GM23338 (cell line): ENCODE measurements at regions not wholly inside any gene's neighbourhood (a gene's known extent, or its start where the extent isn't known, plus 50 kb on each side); places are given as distances from the start of the nearest gene placed in this dataset.

Experiments used
- CREB1 ChIP-seq: fragments of 250-450 bp; sonication (Bioruptor Pico); IDR thresholded peaks from 2 replicates; pipeline ENCODE4 v1.5.0; 2020; ENCODE audit warnings: low read depth, mild to moderate bottlenecking, moderate library complexity
- EZH2 ChIP-seq: fragments of 200-600 bp; sonication (generic); IDR thresholded peaks from one replicate; pipeline ENCODE4 v1.8.0; 2017; ENCODE audit warnings: antibody characterized with exemption, mild to moderate bottlenecking, low read depth; ENCODE audit not compliant: unreplicated experiment
- EZH2phosphoT487 ChIP-seq: fragments of 200-600 bp; sonication (generic); IDR thresholded peaks from one replicate; pipeline ENCODE4 v1.8.1; 2018; ENCODE audit warnings: antibody characterized with exemption; ENCODE audit not compliant: unreplicated experiment
- JUNB ChIP-seq: IDR thresholded peaks from one replicate; pipeline ENCODE4 v1.6.1; 2016; ENCODE audit warnings: antibody characterized with exemption; ENCODE audit not compliant: unreplicated experiment
- POLR2AphosphoS5 ChIP-seq: IDR thresholded peaks from 2 replicates; pipeline ENCODE4 v1.6.1; 2016; ENCODE audit warnings: antibody characterized with exemption, low read depth
- STAT1 ChIP-seq: IDR thresholded peaks from one replicate; pipeline ENCODE4 v1.6.1; 2016; ENCODE audit warnings: antibody characterized with exemption; ENCODE audit not compliant: unreplicated experiment
- ZNF114 ChIP-seq: fragments of 250-450 bp; sonication (Bioruptor Pico); IDR thresholded peaks from 2 replicates; pipeline ENCODE4 v1.5.0; 2020; ENCODE audit warnings: mild to moderate bottlenecking, moderate library complexity
- ZNF331 ChIP-seq: fragments of 250-450 bp; sonication (Bioruptor Pico); IDR thresholded peaks from 2 replicates; pipeline ENCODE4 v1.5.0; 2020; ENCODE audit warnings: low read depth, mild to moderate bottlenecking, moderate library complexity
- ZNF462 ChIP-seq: fragments of 250-450 bp; sonication (Bioruptor Pico); IDR thresholded peaks from 2 replicates; pipeline ENCODE4 v1.5.0; 2020; ENCODE audit warnings: mild to moderate bottlenecking, moderate library complexity
- TF ChIP-seq, protein P1 (sequence below), 2 experiments: fragments of 200-600 bp in 1 of 2; sonication (generic) in 1 of 2; conservative IDR thresholded peaks; 2 replicates each; pipeline versions ENCODE4 v1.5.1 to v1.6.1; 2016 to 2017; ENCODE audit warnings: antibody characterized with exemption in 2 of 2, low read depth in 2 of 2, mild to moderate bottlenecking in 2 of 2, moderate library complexity in 1 of 2
- TF ChIP-seq, protein P2 (sequence below): IDR thresholded peaks from one replicate; pipeline ENCODE4 v1.6.1; 2018; ENCODE audit warnings: antibody characterized with exemption; ENCODE audit not compliant: unreplicated experiment
- TF ChIP-seq, protein P3 (sequence below): IDR thresholded peaks from 2 replicates; pipeline ENCODE4 v1.6.1; 2016; ENCODE audit warnings: antibody characterized with exemption

GRCh38 chr3:165555785-165556184 lies 281.4 kb downstream of the BCHE start:
- TF ChIP-seq, protein P1, sequence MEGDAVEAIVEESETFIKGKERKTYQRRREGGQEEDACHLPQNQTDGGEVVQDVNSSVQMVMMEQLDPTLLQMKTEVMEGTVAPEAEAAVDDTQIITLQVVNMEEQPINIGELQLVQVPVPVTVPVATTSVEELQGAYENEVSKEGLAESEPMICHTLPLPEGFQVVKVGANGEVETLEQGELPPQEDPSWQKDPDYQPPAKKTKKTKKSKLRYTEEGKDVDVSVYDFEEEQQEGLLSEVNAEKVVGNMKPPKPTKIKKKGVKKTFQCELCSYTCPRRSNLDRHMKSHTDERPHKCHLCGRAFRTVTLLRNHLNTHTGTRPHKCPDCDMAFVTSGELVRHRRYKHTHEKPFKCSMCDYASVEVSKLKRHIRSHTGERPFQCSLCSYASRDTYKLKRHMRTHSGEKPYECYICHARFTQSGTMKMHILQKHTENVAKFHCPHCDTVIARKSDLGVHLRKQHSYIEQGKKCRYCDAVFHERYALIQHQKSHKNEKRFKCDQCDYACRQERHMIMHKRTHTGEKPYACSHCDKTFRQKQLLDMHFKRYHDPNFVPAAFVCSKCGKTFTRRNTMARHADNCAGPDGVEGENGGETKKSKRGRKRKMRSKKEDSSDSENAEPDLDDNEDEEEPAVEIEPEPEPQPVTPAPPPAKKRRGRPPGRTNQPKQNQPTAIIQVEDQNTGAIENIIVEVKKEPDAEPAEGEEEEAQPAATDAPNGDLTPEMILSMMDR (conservative IDR thresholded peaks at IDR 0.05; ENCODE audit: low read depth in 2 of 2), result no peak
- TF ChIP-seq POLR2AphosphoS5 (no peak), STAT1 (no peak), ZNF114 (CRISPR knock-in tag) (no peak), EZH2phosphoT487 (no peak), EZH2 (no peak), CREB1 (no peak), JUNB (no peak), ZNF331 (CRISPR knock-in tag) (no peak), ZNF462 (CRISPR knock-in tag) (no peak)
- TF ChIP-seq, protein P2, sequence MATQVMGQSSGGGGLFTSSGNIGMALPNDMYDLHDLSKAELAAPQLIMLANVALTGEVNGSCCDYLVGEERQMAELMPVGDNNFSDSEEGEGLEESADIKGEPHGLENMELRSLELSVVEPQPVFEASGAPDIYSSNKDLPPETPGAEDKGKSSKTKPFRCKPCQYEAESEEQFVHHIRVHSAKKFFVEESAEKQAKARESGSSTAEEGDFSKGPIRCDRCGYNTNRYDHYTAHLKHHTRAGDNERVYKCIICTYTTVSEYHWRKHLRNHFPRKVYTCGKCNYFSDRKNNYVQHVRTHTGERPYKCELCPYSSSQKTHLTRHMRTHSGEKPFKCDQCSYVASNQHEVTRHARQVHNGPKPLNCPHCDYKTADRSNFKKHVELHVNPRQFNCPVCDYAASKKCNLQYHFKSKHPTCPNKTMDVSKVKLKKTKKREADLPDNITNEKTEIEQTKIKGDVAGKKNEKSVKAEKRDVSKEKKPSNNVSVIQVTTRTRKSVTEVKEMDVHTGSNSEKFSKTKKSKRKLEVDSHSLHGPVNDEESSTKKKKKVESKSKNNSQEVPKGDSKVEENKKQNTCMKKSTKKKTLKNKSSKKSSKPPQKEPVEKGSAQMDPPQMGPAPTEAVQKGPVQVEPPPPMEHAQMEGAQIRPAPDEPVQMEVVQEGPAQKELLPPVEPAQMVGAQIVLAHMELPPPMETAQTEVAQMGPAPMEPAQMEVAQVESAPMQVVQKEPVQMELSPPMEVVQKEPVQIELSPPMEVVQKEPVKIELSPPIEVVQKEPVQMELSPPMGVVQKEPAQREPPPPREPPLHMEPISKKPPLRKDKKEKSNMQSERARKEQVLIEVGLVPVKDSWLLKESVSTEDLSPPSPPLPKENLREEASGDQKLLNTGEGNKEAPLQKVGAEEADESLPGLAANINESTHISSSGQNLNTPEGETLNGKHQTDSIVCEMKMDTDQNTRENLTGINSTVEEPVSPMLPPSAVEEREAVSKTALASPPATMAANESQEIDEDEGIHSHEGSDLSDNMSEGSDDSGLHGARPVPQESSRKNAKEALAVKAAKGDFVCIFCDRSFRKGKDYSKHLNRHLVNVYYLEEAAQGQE, result no peak
- TF ChIP-seq, protein P3, sequence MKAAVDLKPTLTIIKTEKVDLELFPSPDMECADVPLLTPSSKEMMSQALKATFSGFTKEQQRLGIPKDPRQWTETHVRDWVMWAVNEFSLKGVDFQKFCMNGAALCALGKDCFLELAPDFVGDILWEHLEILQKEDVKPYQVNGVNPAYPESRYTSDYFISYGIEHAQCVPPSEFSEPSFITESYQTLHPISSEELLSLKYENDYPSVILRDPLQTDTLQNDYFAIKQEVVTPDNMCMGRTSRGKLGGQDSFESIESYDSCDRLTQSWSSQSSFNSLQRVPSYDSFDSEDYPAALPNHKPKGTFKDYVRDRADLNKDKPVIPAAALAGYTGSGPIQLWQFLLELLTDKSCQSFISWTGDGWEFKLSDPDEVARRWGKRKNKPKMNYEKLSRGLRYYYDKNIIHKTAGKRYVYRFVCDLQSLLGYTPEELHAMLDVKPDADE, result no peak
